GM19240 (cell line): ENCODE measurements at regions not wholly inside any gene's neighbourhood (a gene's known extent, or its start where the extent isn't known, plus 50 kb on each side); places are given as distances from the start of the nearest gene placed in this dataset.

Experiments
- DNase-seq: peaks from one replicate; pipeline ENCODE4 v3.0.0; 2011; ENCODE audit warnings: low spot score; ENCODE audit not compliant: insufficient read length

GRCh38 chr12:97923546-97923945, 460.9 kb downstream of the RMST start:
- DNase-seq, result no peak

DNA sequence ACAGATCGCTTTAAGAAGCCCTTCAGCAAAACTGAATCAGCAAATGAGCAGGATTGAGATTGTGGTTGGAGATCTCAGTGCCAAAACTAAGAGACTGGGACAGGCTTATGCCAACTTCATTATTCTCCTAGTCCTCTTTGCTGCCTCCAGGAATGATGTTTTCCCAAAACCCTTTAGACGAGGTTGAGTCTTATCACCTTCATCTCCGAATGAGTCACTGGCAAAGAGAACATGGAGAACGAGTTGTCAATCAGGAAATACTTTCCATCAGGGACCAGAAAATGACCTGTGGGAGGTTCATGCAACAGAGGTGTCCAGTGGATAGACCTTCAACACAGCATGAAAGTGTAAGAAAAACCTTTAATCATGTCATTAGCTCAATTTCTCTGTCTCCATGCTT, 461.5 kb downstream of the RMST start:
- no peak for DNase-seq

DNA sequence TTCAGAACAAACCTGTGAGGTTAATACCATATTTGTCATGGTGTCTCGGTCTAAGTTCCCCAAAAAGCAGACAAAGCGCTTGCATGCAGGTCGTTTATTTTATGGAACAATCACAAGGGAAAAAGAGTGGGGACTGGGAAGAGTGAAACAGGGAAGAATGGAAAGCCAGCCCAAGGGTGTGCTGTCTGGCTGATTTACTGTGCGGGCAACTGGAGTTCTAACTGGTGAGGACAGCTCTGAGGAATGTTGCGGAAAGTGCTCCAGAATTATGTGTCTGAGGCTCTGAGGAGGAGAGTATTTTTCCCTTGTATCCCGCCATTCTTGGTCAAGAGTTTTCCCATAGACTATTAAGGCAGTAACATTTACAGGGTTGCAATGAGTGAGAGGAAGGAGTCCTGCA, 465.4 kb downstream of the RMST start:
- no peak for DNase-seq

GRCh38 chr12:97936165-97936564, 473.6 kb downstream of the RMST start:
- DNase-seq, result no peak

DNA sequence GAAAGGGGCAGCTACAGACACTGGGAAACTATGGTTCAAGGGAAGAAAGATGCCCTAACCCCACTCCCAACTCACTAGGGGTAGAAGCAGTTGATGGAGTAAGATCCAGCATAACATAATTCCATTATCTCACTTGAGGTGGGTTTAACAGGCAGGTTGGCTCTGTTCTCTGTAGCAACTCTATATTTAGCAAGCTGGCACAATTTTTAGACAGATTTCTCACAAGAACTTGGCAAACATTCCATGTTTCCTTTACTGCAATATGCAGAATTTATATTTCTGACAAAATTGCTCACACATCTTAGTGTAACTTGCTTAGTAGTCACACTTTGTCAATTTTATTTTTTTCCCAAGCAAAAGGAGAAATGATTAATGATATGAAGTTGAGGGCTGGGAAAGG, 475.4 kb downstream of the RMST start:
- no peak for DNase-seq

DNA sequence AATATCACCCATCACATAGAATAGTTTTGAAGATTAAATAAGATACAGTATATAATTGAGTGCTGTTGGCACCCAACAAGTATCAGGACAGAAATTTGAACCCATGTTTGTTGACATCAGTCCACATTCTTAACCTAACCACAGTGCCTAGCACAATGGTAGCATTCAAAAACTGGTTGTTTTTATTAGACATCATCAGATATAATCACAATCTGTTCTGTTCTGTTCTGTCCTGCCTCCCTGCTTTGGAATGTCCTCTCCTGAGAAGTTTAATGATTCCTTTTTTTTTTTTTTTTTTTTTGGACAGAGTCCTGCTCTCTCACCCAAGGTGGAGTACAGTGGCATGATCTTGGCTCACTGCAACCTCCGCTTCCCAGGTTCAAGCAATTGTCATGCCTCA, 476.6 kb downstream of the RMST start:
- DNase-seq, result no peak

GRCh38 chr12:97940105-97940504, 477.5 kb downstream of the RMST start:
- no peak for DNase-seq

- DNase-seq, result no peak
Measured at GRCh38 chr12:97940629-97941028, 478.0 kb downstream of the RMST start.

DNA sequence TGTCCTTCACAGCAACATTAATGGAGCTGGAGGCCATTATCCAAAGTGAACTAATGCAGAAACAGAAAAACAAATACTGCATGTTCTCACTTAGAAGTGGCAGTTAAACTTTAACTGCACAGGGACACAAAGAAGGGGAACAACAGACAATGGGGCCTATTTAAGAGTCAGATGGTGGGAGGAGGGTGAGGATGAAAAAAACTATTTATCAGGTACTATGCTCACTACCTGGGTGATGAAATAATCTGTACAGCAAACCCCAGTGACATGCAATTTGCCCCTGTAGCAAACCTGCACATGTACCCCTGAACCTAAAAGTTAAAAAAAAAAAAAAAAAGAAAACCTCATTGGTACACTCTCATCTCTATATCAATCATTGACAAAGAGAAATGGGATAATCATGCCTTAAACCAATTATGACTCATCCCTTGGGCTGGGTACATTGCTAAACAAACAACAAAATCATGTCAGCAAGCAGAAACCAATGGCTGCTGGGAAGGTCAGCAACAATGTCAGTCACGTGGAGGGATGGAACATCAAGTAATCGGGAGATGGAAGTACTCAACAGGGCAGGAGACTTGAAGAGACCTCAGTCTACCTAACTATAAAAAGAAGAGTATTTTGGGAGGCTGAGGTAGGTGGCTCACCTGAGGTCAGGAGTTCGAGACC, 479.2 kb downstream of the RMST start:
- no peak for DNase-seq

DNA sequence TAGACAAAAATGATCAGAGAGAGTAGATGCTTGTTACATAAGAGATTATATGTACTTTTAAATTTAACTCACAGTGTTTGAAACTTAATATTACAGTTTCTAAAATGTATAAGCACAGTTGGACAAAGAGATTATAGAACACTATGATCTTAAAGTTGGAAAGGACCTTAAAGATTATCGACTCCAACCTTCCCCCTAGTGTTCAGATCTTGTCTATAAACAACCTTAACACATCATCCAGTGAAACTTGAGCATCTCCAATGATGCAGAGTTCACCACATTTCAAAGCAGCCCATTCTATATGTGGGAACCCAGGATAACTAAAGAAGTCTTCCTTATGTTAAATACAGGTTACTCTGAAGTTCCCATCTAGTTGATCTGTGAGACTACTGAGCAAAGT, 480.8 kb downstream of the RMST start:
- no peak for DNase-seq

DNA sequence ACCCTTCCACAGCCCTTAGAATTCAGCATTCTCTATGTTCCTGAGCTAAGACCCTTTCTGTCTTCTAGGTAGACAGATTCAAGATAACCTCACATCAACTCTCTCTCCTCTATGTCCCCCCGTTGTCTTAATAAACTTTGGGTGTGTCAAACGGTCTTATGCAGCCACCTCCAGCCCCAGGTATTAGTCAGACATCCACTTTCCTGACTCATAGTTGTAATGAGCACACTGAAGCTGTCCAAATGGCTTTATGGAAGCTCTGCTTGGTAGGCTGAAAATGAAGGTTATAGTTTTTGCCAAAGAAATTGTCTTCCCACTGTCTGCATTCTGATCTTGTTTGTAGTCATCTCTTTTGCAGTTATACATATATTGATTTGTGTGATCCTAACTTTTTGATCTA, 482.0 kb downstream of the RMST start:
- DNase-seq, result no peak

DNA sequence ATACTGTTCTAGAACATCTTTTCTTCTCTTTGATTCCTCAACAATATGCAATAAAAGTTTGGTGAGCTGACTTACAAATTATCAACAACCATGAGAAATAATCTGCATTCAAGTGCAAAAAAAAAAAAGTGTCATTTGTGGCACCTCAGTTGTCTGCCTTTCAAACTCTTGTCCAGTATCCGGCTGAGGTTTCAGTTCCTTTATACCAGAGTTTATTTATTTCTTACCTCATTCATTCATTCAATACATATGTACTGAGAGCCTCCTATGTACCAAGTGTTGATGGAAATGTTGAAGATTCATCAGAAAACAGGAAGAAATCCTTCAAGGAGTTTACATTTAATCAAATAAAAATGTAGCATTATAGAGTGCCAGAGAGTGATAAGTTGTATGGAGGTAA, 484.1 kb downstream of the RMST start:
- no peak for DNase-seq

DNA sequence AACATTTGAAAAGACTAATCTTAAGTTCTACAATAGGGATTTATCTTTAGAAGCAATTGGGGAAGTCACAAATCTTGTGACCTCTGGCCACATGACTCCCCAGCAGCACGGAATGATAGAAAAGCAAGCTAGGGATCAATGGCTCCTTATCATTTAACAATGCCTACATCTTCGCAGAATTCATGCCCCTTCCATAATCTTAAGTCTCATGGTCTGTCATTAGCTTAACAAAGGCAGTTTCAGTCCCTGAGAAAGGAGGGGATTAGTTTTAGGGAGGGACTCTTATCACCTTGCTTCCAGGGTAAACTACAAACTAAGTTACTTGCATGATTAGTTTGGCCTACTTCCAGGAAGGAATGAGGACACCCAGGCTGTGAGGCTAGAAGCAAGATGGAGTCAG, 486.0 kb downstream of the RMST start:
- no peak for DNase-seq

GRCh38 chr12:97951239-97951638, 488.6 kb downstream of the RMST start:
- DNase-seq, result no peak

GRCh38 chr12:97951717-97952116, 489.1 kb downstream of the RMST start:
- no peak for DNase-seq

DNA sequence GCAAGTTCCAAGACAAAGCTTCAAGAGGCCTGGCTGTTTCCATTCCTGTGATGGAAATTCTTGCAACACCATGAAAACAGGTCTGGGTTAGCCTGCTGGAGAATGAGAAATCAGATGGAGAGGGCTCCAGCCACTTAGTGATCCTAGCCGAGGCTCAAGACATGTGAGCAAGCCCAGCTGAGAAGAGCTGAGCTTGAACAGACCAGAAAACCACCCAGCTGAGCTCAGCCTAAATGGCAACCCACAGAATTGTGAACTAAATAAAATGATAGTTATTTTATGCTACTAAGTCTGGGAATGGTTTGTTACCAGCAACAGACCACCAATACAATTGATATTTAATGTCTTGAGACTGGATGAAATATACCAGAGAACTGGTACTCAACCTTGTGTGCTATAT, 494.5 kb downstream of the RMST start:
- no peak for DNase-seq

DNA sequence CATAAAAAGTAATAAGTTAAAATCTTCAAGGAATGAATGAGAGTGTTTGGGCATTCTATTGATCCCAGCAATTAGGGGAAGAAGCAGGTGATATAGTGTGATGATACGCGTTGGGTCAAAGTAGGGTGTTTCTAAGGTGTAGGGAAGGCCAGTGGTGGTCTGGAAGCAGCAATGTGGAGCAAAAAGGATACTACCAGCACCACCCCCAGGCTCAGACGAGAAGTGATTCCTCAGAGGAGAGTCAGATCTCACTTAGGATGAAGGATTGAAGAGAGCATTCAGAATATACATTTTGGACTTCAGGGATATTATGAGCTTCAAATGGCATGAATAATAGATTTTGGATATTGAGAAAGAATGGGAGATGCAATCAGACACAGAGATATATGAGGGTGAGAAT, 497.6 kb downstream of the RMST start:
- DNase-seq, result no peak

DNA sequence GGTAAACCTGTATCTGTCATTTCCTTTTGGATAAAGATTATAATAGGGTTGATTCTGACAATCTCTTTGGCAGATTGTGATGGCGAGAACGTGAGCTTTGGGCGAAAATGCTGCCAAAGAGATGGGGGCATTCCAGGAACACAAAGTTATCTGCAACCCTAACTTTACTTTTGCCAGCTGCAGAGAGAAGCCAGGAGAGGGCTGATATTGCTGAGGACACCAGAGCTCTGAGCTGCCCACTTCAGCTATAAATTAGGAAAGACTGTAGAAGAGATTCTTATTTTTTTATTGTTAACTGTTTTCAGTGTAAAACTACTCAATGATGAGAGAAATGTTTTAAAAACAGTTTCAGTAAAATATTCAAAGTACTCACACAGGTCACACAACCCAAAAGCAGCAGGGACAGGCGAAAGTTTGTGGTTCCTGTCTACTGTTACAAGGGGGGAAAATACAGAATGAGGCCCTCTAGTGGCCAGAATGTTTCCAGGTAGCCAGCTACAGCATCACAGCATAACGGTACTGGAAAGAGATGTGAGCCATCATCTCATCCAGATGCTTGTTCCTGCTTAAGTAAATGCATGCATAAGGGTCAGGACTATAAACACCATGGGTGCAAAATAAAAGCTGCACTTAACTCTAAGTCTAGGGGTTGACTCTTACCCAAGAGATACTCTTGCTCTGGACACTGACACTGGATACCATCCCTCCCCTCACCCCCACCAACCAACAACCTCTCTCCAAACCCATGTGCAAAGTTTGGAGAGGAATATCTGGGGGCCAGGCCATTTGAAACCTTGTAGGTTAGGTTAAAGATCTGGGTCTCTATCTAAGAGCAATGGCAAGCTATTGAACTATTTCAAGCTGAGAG, 498.4 kb downstream of the RMST start:
- DNase-seq, result peak; percentile 19

DNA sequence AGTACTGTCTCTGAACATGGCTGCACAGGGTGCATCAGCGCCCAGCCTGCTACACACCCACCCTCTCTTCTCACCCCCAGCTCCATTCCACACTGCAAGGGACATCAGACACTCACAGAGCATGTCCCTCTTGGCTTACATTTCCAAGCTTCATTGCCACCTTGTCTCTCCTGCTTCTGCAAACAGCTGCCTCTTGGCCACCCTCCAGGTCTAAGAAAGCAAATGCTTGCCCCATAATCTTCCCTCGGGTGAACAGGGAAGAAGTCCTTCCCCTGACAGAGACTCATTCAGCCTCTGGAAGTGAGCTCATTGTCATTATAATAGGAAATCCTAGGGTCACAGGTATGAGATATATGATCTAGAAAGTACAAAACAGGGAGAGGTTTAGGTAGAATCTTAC, 505.2 kb downstream of the RMST start:
- no peak for DNase-seq

DNA sequence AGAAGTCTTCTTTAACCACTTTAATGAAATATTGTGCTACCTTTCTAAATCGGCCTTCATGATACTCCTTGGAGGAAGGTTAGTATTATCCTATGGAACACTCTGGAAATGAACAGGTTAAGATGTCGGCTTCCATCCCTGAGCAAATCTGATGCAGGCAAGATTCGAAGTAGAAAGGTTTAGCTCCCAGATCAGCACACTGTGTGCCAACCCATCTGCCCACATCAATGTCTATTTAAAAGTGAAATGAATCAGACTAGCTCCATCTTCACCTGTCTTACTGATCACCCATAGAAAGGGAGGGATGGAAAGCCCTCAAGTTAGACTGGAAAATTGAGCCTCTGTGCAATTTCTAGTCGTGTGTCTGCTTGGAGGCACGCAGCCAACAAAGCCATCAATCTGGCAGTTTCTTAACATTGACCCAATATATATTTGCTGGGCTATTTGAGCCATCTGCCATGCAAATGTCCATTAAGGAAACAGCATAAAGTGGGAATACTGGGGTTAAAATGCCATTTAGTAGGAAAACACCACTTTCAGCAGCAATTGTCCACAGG, 506.1 kb downstream of the RMST start:
- no peak for DNase-seq

DNA sequence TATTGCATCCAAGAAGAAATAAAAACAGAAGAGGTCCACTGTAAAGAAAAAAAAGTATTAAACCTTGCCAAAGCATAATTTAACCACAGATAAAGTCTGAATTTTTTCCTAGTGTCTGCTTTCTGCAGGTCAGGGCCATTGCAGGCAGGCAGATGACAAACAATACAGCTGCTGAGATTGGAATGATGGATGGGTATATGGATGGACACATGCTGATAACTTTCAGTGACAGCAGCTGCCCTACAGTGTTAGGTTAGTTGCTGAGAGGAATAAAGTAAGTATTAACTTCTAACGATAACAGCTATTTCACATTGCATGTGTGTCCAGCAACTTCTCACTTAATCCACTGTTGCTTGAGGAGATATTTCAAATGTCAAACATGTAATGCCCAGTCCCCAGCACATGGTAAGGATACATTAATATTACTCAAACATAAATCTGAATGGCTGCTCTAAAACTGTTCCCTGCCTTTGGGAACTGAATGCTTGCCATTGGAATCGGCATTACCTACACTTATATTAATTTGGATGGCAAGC, 515.3 kb downstream of the RMST start:
- no peak for DNase-seq

DNA sequence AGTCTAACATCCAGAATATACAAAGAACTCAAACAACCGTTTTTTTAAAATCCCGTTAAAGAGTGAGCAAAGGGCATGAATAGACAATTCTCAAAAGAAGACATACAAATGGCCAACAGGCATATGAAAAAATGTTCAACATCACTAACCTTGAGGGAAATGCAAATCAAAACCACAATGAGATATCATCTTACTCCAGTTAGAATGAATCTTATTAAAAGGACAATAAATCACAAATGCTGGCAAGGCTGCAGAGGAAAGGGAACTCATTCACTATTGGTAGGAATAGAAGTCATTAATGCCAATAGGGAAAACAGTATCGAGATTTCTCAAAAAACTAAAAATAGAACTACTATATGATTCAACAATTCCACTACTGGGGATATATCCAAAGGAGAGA, 520.1 kb downstream of the RMST start:
- no peak for DNase-seq
